Astrocyte (in vitro differentiated cells and primary cell): ENCODE measurements at regions not wholly inside any gene's neighbourhood (a gene's known extent, or its start where the extent isn't known, plus 50 kb on each side); places are given as distances from the start of the nearest gene placed in this dataset.

ENCODE experiments used
- EZH2 ChIP-seq: IDR thresholded peaks from 2 replicates; pipeline ENCODE4 v1.6.1; 2012; ENCODE audit warnings: mild to moderate bottlenecking, low read length, inconsistent platforms; ENCODE audit not compliant: insufficient read depth
- TF ChIP-seq, protein P1 (sequence below): IDR thresholded peaks from 2 replicates; pipeline ENCODE4 v1.5.1; 2011; ENCODE audit warnings: low read depth, mild to moderate bottlenecking, inconsistent platforms, low read length, moderate library complexity; ENCODE audit not compliant: insufficient read depth

DNA sequence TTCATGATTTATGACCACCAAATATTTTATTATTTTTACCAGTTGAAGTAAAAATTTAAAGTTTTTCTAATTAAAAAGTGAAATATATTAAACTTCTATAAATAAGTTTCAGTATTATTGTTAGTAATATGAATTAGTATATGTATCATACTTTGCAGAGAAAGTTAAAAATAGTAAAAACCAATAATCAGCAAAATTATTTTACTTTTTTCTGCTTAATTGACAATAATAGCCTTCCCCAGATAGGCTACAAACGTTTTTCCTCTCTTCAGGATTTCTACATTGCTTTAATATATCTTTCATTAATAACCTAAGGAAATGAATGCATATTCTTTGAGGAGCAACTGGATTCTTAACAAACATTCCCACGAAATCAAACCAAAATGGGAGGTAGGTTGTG, 543.5 kb downstream of the ETNK1 start:
- TF ChIP-seq, protein P1, sequence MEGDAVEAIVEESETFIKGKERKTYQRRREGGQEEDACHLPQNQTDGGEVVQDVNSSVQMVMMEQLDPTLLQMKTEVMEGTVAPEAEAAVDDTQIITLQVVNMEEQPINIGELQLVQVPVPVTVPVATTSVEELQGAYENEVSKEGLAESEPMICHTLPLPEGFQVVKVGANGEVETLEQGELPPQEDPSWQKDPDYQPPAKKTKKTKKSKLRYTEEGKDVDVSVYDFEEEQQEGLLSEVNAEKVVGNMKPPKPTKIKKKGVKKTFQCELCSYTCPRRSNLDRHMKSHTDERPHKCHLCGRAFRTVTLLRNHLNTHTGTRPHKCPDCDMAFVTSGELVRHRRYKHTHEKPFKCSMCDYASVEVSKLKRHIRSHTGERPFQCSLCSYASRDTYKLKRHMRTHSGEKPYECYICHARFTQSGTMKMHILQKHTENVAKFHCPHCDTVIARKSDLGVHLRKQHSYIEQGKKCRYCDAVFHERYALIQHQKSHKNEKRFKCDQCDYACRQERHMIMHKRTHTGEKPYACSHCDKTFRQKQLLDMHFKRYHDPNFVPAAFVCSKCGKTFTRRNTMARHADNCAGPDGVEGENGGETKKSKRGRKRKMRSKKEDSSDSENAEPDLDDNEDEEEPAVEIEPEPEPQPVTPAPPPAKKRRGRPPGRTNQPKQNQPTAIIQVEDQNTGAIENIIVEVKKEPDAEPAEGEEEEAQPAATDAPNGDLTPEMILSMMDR = no peak
- TF ChIP-seq EZH2 = no peak
